IPS-NIHi11 (cell line): ENCODE measurements at regions not wholly inside any gene's neighbourhood (a gene's known extent, or its start where the extent isn't known, plus 50 kb on each side); places are given as distances from the start of the nearest gene placed in this dataset.
"Not testable (repeated sequence)": the region's sequence is repeated elsewhere in the genome, so short reads cannot be mapped to it uniquely, and the experiment has no call there.

Experiments
- DNase-seq: peaks from one replicate; pipeline ENCODE4 v3.0.0; 2012; ENCODE audit warnings: mixed read lengths, low spot score

GRCh38 chr5:8714861-8715260 is 831.0 kb downstream of the SEMA5A start:
- DNase-seq, result no peak

DNA sequence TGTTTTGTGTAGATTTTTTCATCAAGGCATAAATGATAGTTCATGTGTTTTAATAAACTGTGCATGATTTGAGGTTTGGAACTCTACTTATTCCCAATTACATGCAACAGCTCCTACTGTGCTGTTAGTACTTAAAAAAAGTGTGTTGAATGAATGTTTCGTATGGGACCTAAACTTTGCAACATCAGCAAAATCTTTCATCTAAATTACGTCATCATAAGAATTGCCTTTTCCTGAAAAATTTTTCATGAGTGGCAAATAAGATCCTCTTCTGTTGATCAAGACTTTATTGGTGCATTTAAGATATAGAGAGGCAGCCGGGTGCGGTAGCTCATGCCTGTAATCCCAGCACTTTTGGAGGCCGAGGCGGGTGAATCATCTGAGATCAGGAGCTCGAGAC is 826.1 kb downstream of the SEMA5A start:
- DNase-seq, result no peak

GRCh38 chr5:8720506-8720905 is 825.4 kb downstream of the SEMA5A start:
- no peak for DNase-seq

DNA sequence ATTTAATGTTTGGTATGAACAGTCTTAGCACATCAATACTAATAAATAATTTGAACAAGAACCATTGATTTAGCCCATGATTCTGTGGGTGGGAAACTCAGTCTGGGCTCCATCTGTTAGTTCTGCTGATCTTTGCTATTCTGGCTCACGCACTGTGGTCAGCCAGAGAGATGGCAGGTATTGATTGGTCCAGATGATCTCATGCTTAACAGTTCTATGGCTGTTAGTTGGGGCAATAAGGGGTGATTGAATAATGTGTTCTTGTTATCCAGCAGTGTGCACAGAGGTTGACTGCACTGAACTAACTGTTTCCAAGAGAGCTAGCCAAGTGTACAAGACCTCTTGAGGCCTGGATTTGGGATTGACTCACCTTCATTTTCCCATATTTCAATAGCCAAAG is 824.3 kb downstream of the SEMA5A start:
- DNase-seq, result no peak

GRCh38 chr5:8726383-8727036 is 819.4 kb downstream of the SEMA5A start:
- DNase-seq, result no peak

GRCh38 chr5:8727396-8727795 is 818.5 kb downstream of the SEMA5A start:
- DNase-seq, result no peak

- no peak for DNase-seq
Observed at GRCh38 chr5:8729437-8729836, 816.4 kb downstream of the SEMA5A start.

DNA sequence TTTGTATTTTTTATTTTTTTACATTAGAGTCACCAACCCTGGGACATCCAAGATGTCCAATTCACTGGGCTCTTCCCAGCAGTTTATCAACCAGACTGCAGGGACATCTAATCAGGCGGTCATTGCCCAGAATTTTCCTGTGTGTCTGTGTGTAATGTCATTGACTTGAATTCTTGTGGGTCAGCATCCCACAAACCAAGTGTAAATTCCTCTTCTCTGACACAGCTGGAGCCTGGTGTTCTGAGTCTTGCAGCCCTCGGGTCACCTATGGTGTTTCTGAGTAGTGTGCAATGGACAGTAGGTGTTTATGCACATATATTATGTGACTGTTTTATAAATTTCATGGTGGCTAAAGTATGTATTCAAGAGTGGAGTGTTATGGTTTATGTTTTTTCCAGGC is 815.7 kb downstream of the SEMA5A start:
- DNase-seq, result no peak

DNA sequence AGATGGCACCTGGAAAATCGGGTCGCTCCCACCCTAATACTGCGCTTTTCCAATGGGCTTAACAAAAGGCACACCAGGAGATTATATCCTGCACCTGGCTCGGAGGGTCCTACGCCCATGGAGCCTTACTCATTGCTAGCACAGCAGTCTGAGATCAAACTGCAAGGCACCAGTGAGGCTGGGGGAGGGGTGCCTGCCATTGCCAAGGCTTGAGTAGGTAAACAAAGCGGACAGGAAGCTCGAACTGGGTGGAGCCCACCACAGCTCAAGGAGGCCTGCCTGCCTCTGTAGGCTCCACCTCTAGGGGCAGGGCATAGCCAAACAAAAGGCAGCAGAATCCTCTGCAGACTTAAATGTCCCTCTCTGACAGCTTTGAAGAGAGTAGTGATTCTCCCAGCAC is 814.8 kb downstream of the SEMA5A start:
- DNase-seq, result not testable (repeated sequence)

- DNase-seq, result no peak
Observed at GRCh38 chr5:8740595-8740994, 805.3 kb downstream of the SEMA5A start.

GRCh38 chr5:8749556-8749955 is 796.3 kb downstream of the SEMA5A start:
- no peak for DNase-seq

DNA sequence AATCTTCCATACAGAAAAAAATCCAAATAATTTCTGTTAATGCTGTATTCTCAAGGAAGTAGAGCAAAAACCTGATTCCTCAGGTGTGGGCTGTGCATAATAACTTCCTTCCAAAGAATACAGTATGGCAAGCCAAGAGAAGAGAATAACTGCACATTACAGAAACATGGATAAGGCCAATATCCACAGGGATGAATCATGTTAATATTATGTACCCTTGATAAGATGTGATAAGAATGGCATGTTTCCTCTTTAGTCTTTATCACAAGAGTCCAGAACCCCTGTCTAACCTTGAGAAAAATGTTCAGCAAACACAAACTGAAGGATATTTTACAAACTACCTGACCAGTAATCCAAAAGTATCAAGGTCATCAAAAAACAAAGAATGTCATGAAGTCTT is 795.8 kb downstream of the SEMA5A start:
- DNase-seq, result no peak

- DNase-seq, result no peak
Observed at GRCh38 chr5:8751971-8752370, 793.9 kb downstream of the SEMA5A start.

GRCh38 chr5:8752595-8752994 is 793.3 kb downstream of the SEMA5A start:
- DNase-seq, result no peak

DNA sequence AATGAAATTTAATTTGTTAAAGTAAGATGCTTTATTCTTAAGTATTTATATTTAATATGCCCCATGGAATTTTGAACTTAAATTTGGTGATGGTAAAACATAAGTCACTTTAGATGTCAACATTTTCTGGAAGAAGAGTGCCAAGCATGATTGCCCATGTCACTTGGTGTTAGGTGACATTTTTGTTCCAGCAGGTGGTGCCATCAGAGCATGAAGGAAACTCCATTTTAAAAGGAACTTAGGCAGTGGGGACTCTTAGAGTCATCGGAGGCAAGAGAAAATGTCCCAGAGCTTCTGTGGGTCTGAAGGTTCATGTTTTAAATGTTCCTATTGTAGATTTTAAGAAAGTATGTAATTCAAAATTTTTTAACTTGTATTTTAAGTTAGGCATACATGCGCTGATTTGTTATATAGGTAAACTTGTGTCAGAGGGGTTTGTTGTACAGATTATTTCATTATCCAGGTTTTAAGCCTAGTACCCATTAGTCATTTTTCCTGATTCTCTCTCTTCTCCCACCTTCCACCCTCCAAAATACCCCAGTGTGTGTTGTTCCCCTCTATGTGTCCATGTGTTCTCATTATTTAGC is 789.3 kb downstream of the SEMA5A start:
- DNase-seq, result peak; percentile 29

GRCh38 chr5:8765886-8766285 is 780.0 kb downstream of the SEMA5A start:
- no peak for DNase-seq

DNA sequence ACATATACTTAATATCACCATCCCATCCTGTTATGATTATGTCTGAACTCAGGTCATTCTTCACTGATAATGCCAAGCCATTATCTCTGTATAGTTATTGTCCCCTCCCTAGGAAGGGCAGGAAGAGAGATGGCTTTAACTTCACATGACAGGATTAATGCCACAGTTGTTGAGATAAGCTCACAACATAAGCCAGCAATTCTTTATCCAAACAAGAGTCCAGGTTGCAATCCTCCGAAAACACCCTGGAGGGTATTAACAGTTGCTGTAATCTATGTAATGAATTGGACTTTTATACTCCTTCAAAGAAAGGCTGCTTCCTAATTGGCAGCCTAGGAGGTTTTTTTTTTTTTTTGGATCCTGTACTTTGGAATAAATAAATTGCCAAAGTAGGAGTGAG is 779.4 kb downstream of the SEMA5A start:
- DNase-seq, result no peak

DNA sequence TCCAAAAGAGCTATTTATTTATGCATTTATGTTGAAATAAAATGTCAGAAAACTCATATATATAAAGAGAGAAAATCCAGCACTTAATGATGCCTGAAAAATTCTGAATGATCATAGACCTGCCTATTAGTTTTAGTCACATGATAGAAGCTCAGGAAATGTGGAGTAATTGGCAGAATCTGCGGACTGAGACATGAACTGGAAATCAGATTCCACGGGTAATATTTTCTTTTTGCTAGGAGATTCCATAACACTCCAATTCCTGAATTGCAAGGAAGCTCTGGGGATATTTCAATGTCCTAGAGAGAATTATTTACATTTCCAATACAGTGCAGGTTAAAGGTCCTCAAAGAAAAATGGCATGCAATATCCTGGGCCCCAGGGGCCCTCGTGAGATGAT is 778.8 kb downstream of the SEMA5A start:
- DNase-seq, result no peak

DNA sequence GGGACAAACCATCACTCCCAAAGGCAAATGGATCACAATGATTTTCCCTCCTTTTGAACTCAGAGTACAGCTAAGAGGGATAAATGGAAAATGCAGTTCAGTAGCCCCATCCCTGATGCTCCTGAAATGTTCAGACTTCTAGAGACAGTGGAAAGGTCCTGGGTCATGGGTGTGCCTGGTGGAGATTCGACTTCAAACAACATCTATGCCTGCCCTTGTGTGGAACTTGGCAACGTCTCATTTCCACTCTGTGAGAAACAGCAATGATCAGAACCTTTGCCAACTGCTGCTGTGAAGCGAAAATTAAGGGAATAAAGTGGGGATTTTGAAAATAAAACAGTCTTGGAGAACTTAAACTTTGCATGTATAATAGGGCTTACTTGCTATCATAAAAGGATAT is 778.1 kb downstream of the SEMA5A start:
- no peak for DNase-seq

DNA sequence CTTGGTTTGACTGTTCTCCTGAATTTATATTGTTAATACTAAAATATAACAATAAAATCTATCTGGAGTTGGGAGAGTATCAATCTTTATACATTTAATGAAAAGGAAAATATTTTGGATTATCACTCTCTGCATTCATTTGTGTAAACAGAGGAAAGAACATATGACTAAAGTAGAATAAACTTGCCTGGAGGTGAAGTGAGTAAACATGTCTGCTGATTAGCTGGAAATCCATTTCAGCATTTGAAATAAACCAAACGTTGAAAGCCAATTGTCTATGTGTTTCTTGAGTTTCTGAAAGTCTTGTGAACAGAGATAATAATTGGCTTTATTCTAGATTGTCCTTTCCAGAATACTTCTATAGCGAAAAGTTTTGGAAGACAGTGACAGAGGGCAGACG is 776.2 kb downstream of the SEMA5A start:
- no peak for DNase-seq

GRCh38 chr5:8770431-8770830 is 775.4 kb downstream of the SEMA5A start:
- DNase-seq, result no peak

GRCh38 chr5:8773046-8773615 is 772.7 kb downstream of the SEMA5A start:
- DNase-seq, result no peak

DNA sequence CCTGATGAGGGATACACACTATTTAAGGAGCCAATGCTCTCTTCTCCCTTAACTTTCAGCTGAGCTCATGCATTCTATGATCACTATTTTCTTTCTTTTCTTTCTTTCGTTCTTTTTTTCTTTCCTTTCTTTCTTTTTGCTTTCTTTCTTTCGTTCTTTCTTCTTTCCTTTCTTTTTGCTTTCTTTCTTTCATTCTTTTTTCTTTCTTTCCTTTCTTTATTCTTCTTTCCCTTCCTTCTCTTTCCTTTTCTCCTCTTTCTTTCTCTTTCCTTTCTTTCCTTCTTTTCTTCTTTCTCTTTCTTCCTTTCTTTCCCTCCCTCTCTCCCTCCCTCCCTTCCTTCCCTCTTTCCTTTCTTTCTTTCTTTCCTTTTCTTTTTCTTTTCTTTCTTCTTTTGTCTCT is 761.2 kb downstream of the SEMA5A start:
- DNase-seq, result no peak

GRCh38 chr5:8788246-8788645 is 757.6 kb downstream of the SEMA5A start:
- no peak for DNase-seq
